ENCODE measurements at regions not wholly inside any gene's neighbourhood (a gene's known extent, or its start where the extent isn't known, plus 50 kb on each side); places are given as distances from the start of the nearest gene placed in this dataset.

DNA sequence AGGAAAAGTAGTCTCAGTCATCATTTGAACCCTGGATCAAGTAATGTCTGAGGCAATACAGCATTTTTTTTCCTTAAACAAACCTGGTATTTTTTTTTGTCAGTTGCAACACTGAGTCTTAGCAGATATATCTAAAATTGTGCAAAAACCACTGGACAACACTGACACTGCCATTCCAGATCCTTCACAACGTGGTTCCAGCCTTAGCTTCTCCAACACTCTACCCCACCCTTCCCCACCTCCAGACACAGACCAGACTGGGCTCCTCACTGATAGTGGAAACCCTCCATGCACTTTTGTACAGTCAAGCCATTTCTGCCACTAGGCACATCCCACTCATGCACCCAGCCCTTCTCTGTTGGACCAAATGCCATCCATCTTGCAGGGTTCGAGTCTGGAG is 199.6 kb upstream of the CTNNB1 start:
- no peak for DNase-seq (ENCODE audit: extremely low spot score)
- TF ChIP-seq ZNF384 (IDR thresholded peaks at IDR 0.05) = no peak
- TF ChIP-seq FOXM1 (IDR thresholded peaks at IDR 0.05; ENCODE audit: borderline replicate concordance) = no peak
- TF ChIP-seq BHLHE40 (IDR thresholded peaks at IDR 0.05; ENCODE audit: borderline replicate concordance) = no peak
- TF ChIP-seq TARDBP (IDR thresholded peaks at IDR 0.05) = no peak
- TF ChIP-seq NFRKB (IDR thresholded peaks at IDR 0.05) = no peak
- TF ChIP-seq, protein P1, sequence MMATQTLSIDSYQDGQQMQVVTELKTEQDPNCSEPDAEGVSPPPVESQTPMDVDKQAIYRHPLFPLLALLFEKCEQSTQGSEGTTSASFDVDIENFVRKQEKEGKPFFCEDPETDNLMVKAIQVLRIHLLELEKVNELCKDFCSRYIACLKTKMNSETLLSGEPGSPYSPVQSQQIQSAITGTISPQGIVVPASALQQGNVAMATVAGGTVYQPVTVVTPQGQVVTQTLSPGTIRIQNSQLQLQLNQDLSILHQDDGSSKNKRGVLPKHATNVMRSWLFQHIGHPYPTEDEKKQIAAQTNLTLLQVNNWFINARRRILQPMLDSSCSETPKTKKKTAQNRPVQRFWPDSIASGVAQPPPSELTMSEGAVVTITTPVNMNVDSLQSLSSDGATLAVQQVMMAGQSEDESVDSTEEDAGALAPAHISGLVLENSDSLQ (IDR thresholded peaks at IDR 0.05) = no peak
- no peak for TF ChIP-seq L3MBTL2 (conservative IDR thresholded peaks at IDR 0.05)
- ChIA-PET POLR2A (no interaction called here), CTCF (no interaction called here)

DNA sequence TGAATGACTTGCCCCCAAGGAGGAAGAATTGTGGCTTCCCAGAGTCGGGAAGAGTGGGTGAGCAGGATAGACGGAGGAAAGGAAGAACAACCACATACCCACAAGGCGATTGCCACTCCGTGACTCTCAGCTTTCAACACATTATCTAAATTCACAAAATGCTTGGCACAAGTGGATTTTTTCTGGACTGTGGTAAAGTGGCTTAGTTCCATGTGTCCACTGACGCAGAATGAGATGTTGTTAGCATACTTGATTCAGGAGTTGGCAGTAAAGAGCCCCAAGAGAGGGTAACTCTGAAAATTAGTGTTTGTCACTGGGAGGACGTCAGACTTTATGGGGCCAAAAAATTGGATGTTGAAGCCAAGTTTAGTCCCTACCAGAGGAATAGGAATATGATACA is 198.8 kb upstream of the CTNNB1 start:
- POLR2A ChIA-PET = no interaction called here
- TF ChIP-seq FOXK2 (IDR thresholded peaks at IDR 0.05) (no peak), BHLHE40 (IDR thresholded peaks at IDR 0.05; ENCODE audit: borderline replicate concordance) (no peak), L3MBTL2 (conservative IDR thresholded peaks at IDR 0.05) (no peak), SUZ12 (IDR thresholded peaks at IDR 0.05) (no peak), NFRKB (IDR thresholded peaks at IDR 0.05) (no peak), TARDBP (IDR thresholded peaks at IDR 0.05) (no peak), CTBP1 (IDR thresholded peaks at IDR 0.05; ENCODE audit: borderline replicate concordance) (no peak)
- CTCF ChIA-PET = no interaction called here
- no peak for DNase-seq (ENCODE audit: extremely low spot score)

DNA sequence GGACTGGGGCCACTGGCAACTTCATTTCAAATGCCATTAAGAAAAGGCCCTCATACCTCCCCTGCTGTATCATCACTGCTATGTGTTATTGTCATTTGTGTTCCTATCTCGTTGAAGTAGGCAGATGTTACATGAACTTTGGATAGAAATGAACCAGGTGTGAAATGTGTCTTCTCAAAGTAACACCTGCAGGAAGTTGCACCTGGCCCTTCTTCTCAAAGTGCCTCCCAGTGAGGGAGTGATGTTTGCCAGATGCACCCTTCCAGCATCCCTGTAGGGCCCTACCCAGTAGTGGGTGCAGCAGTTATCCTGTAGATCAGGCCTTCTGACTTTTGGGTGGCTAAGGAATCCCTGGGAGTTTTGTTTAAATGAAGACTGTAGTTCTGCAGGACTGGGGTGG is 197.7 kb upstream of the CTNNB1 start:
- CTCF ChIA-PET = no interaction called here

DNA sequence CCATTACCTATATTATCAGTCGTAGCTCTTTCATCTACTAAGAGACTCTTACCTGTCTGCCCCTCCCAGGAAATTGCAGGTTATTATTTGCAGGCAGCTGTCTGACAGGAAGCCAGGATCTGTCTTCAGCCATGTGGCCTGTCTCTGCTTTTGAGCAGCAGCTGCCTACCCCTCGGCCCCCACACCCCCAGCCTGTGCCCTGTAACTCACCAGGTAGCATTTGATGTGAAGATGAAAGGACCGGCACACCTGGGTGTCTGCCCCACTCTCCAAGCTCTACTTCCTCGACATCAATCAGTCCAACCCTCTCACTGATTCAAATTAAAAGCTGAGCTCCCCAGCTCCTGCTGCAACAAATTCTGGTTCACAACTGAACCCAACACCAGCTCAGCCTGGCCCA is 197.2 kb upstream of the CTNNB1 start:
- TF ChIP-seq, protein P1 (IDR thresholded peaks at IDR 0.05) = no peak
- TF ChIP-seq FOXM1 (IDR thresholded peaks at IDR 0.05; ENCODE audit: borderline replicate concordance) (no peak), FOXK2 (IDR thresholded peaks at IDR 0.05) (no peak), LEF1 (IDR thresholded peaks at IDR 0.05; ENCODE audit: borderline replicate concordance) (no peak), SP1 (IDR thresholded peaks at IDR 0.05) (no peak), FOXA1 (IDR thresholded peaks at IDR 0.05) (no peak), ARNT (IDR thresholded peaks at IDR 0.05) (no peak), ELF4 (IDR thresholded peaks at IDR 0.05) (no peak), SUZ12 (IDR thresholded peaks at IDR 0.05) (no peak), BHLHE40 (IDR thresholded peaks at IDR 0.05; ENCODE audit: borderline replicate concordance) (no peak), TARDBP (IDR thresholded peaks at IDR 0.05) (no peak), ZNF384 (IDR thresholded peaks at IDR 0.05) (no peak), CTBP1 (IDR thresholded peaks at IDR 0.05; ENCODE audit: borderline replicate concordance) (no peak), L3MBTL2 (conservative IDR thresholded peaks at IDR 0.05) (no peak), NFRKB (IDR thresholded peaks at IDR 0.05) (no peak), HDGF (IDR thresholded peaks at IDR 0.05; ENCODE audit: borderline replicate concordance) (no peak)
- ChIA-PET CTCF (no interaction called here), POLR2A (no interaction called here)
- DNase-seq (ENCODE audit: extremely low spot score) = no peak

More for the DNA sequence above, 197.7 kb upstream of the CTNNB1 start:
- POLR2A ChIA-PET = no interaction called here
- DNase-seq (ENCODE audit: extremely low spot score) = no peak
- no peak for TF ChIP-seq FOXM1 (IDR thresholded peaks at IDR 0.05; ENCODE audit: borderline replicate concordance)
- TF ChIP-seq ARNT (IDR thresholded peaks at IDR 0.05) = no peak
- no peak for TF ChIP-seq CTBP1 (IDR thresholded peaks at IDR 0.05; ENCODE audit: borderline replicate concordance)
- TF ChIP-seq HDGF (IDR thresholded peaks at IDR 0.05; ENCODE audit: borderline replicate concordance) = no peak

DNA sequence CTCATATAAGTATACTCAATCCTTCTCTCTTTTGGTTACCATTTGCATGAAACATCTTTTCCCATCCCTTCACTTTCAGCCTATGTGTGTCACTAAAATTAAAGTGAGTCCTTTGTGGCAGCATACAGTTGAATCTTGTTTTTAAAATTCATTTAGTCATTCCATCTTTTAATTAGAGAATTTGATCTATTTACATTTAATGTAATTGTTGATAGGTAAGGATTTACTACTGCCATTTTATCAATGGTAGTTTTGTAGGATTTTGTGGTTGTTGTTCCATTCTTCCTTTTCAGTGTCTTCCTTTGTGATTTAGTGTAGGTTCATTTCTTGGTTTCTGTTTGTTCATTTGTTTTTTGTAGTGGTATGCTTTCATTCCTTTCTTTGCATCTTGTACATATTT is 191.9 kb upstream of the CTNNB1 start:
- ChIA-PET CTCF (no interaction called here), POLR2A (no interaction called here)
- DNase-seq (ENCODE audit: extremely low spot score) = no peak
- TF ChIP-seq BHLHE40 (IDR thresholded peaks at IDR 0.05; ENCODE audit: borderline replicate concordance) (no peak), TARDBP (IDR thresholded peaks at IDR 0.05) (no peak), ARNT (IDR thresholded peaks at IDR 0.05) (no peak), FOXM1 (IDR thresholded peaks at IDR 0.05; ENCODE audit: borderline replicate concordance) (no peak), SUZ12 (IDR thresholded peaks at IDR 0.05) (no peak), NFRKB (IDR thresholded peaks at IDR 0.05) (no peak), FOXK2 (IDR thresholded peaks at IDR 0.05) (no peak), CTBP1 (IDR thresholded peaks at IDR 0.05; ENCODE audit: borderline replicate concordance) (no peak), ZNF384 (IDR thresholded peaks at IDR 0.05) (no peak), ELF4 (IDR thresholded peaks at IDR 0.05) (no peak), L3MBTL2 (conservative IDR thresholded peaks at IDR 0.05) (no peak), FOXA1 (IDR thresholded peaks at IDR 0.05) (no peak), LEF1 (IDR thresholded peaks at IDR 0.05; ENCODE audit: borderline replicate concordance) (no peak), HDGF (IDR thresholded peaks at IDR 0.05; ENCODE audit: borderline replicate concordance) (no peak), SP1 (IDR thresholded peaks at IDR 0.05) (no peak)
- TF ChIP-seq, protein P1 (IDR thresholded peaks at IDR 0.05) = no peak

DNA sequence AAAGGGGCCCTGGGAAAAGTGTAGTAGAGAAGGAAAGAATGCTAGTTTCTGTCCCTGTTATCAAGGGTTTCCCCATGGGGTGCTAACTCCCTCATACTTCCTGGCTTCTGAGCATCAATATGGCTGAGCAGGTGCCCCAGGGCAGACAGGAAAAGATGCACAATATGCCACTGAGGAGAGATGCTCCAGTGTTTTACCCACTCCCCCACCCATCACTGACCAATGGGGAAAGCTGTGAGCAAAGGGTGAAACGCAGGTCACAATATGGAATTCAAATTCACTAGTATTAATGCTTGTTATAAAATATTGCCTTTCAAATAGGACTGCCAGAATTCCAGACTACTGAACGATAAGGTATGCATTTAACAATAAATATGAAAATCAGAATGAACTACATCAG is 187.5 kb upstream of the CTNNB1 start:
- ChIA-PET CTCF (no interaction called here), POLR2A (no interaction called here)
- no peak for TF ChIP-seq ARNT (IDR thresholded peaks at IDR 0.05)
- DNase-seq (ENCODE audit: extremely low spot score) = no peak

DNA sequence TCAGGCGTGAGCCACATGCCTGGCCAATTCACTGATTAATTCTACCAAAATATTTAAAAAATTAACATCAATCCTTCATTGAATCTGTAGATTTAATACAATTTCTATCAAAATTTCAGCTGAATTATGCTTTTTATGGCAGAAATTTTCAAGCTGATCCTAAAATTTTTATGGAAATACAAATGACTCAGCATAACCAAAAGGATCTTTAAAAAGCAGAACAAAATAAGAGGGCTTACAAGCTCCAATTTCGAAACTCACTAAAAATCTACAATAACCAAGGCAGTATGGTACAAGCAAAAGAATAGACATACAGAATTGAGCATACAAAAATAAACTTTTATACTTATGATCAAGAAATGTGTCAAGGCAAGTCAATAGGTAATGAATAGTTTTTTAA is 180.4 kb upstream of the CTNNB1 start:
- CTCF ChIA-PET = interaction anchor here (0.6 kb wide), 1 partner anchor 1931 kb away, joined by 3 read pairs; no protein-coding TSS in a partner anchor
- DNase-seq (ENCODE audit: extremely low spot score) = no peak
- POLR2A ChIA-PET = no interaction called here
- TF ChIP-seq BHLHE40 (IDR thresholded peaks at IDR 0.05; ENCODE audit: borderline replicate concordance) (no peak), CTBP1 (IDR thresholded peaks at IDR 0.05; ENCODE audit: borderline replicate concordance) (no peak), ELF4 (IDR thresholded peaks at IDR 0.05) (no peak), L3MBTL2 (conservative IDR thresholded peaks at IDR 0.05) (no peak), SP1 (IDR thresholded peaks at IDR 0.05) (no peak), SUZ12 (IDR thresholded peaks at IDR 0.05) (no peak), FOXM1 (IDR thresholded peaks at IDR 0.05; ENCODE audit: borderline replicate concordance) (no peak), FOXA1 (IDR thresholded peaks at IDR 0.05) (no peak), NFRKB (IDR thresholded peaks at IDR 0.05) (no peak), ARNT (IDR thresholded peaks at IDR 0.05) (no peak), FOXK2 (IDR thresholded peaks at IDR 0.05) (no peak)
- TF ChIP-seq, protein P1 (IDR thresholded peaks at IDR 0.05) = no peak
